PC-9 (cell line): ENCODE measurements at regions not wholly inside any gene's neighbourhood (a gene's known extent, or its start where the extent isn't known, plus 50 kb on each side); places are given as distances from the start of the nearest gene placed in this dataset.

Source experiments
- BruUV-seq: library from RNA; stranded (reverse); fragments of 400-500 nt; replicated peaks from 2 replicates; lab custom pipeline; 2021; lab: Mats Ljungman, UMichigan
- CTCF ChIA-PET: fragments of 300-600 bp; sonication (Branson Sonifier 250); formaldehyde crosslinking; loops from one replicate; lab custom pipeline; 2022; ENCODE audit warnings: antibody characterized with exemption; lab: Charles Lee
- POLR2A ChIA-PET: fragments of 300-600 bp; sonication (Branson Sonifier 250); formaldehyde crosslinking; loops from one replicate; lab custom pipeline; 2022; ENCODE audit warnings: antibody characterized with exemption; ENCODE audit not compliant: unreplicated experiment; lab: Charles Lee
- DNase-seq, 2 experiments: peaks; one replicate each; pipeline versions ENCODE4 v3.0.0 to v3.0.0-alpha.2; 2015 to 2022; ENCODE audit warnings: mixed read lengths in 1 of 2
- H2AFZ ChIP-seq: fragments of 200-600 bp; sonication (generic); 2 replicates; pipeline ENCODE4 v1.8.1; 2017; ENCODE audit warnings: antibody characterized with exemption
- H3F3A ChIP-seq: fragments of 200-600 bp; sonication (generic); 2 replicates; pipeline ENCODE4 v1.8.1; 2017; ENCODE audit warnings: antibody characterized with exemption, mild to moderate bottlenecking, low read depth; ENCODE audit not compliant: insufficient read depth
- H3K27ac ChIP-seq: fragments of 200-600 bp; sonication (generic); 2 replicates; pipeline ENCODE4 v1.6.1; 2016; ENCODE audit warnings: mixed run types
- H3K27me3 ChIP-seq: fragments of 200-600 bp; sonication (generic); 2 replicates; pipeline ENCODE4 v1.6.1; 2016; ENCODE audit warnings: low read depth, mixed run types; ENCODE audit not compliant: insufficient read depth
- H3K36me3 ChIP-seq: fragments of 200-600 bp; sonication (generic); 2 replicates; pipeline ENCODE4 v1.6.1; 2016; ENCODE audit warnings: low read depth, mixed run types
- H3K4me1 ChIP-seq: fragments of 200-600 bp; sonication (generic); replicated peaks from 2 replicates; pipeline ENCODE4 v1.6.1; 2016; ENCODE audit warnings: mixed run types; ENCODE audit not compliant: insufficient read depth
- H3K4me2 ChIP-seq: fragments of 200-600 bp; sonication (generic); 2 replicates; pipeline ENCODE4 v1.6.1; 2017; ENCODE audit warnings: mixed run types
- H3K4me3 ChIP-seq: fragments of 200-600 bp; sonication (generic); 2 replicates; pipeline ENCODE4 v1.6.1; 2016; ENCODE audit warnings: mixed run types
- H3K79me2 ChIP-seq: fragments of 200-600 bp; sonication (generic); 2 replicates; pipeline ENCODE4 v1.6.1; 2017; ENCODE audit warnings: low read depth, mixed run types
- H3K9me2 ChIP-seq: fragments of 200-600 bp; sonication (generic); 2 replicates; pipeline ENCODE4 v1.8.1; 2017; ENCODE audit warnings: mild to moderate bottlenecking; ENCODE audit not compliant: insufficient read depth
- H3K9me3 ChIP-seq: fragments of 200-600 bp; sonication (generic); 2 replicates; pipeline ENCODE4 v1.8.1; 2016; ENCODE audit warnings: low read depth; ENCODE audit not compliant: insufficient read depth
- H4K20me1 ChIP-seq: fragments of 200-600 bp; sonication (generic); 2 replicates; pipeline ENCODE4 v1.8.1; 2017; ENCODE audit not compliant: insufficient read depth
- CTCF ChIP-seq: fragments of 200-600 bp; sonication (generic); conservative IDR thresholded peaks from 2 replicates; pipeline ENCODE4 v1.6.1; 2017; ENCODE audit warnings: mixed run types, antibody characterized with exemption, mild to moderate bottlenecking, moderate library complexity
- EZH2 ChIP-seq: fragments of 200-600 bp; sonication (generic); IDR thresholded peaks from 2 replicates; pipeline ENCODE4 v1.8.0; 2017; ENCODE audit warnings: antibody characterized with exemption, low read depth
- intact Hi-C: fragments of 100-400 bp; cut with micrococcal nuclease; formaldehyde crosslinking; loops from one replicate; pipeline ENCODE4 v1.10.0; 2022; ENCODE audit not compliant: unreplicated experiment

GRCh38 chr16:73879621-73880020 lies 417.0 kb upstream of the PSMD7 start:
- POLR2A ChIA-PET, result no interaction called here
- DNase-seq, result no peak

GRCh38 chr16:73878611-73879010 lies 418.0 kb upstream of the PSMD7 start:
- no peaks in the 10 kb centered on the region for H3K9me3 ChIP-seq
- peaks cover 33% of the 10 kb centered on the region for H3K27me3 ChIP-seq
- intact Hi-C loops, result loop anchor here (1.0 to 10.0 kb wide), 4 partner anchors 314 to 1751 kb away; no protein-coding TSS in a partner anchor
- TF ChIP-seq CTCF (peak; percentile 61), EZH2 (no peak)
- H3F3A ChIP-seq, result no peaks in the 10 kb centered on the region
- BruUV-seq, result no TSS peak
- no peaks in the 10 kb centered on the region for H3K4me1 ChIP-seq
- no peak overlapping the region for H3K4me3 ChIP-seq
- POLR2A ChIA-PET, result no interaction called here
- no peaks in the 10 kb centered on the region for H3K36me3 ChIP-seq
- no peaks in the 10 kb centered on the region for H4K20me1 ChIP-seq
- H2AFZ ChIP-seq, result no peak overlapping the region
- no peak overlapping the region for H3K4me2 ChIP-seq
- H3K9me2 ChIP-seq, result no peaks in the 10 kb centered on the region
- peak; percentile 2 to 38 for DNase-seq
- CTCF ChIA-PET, result interaction anchor here (0.7 kb wide), 2 partner anchors 37 to 678 kb away, joined by 4 to 5 read pairs; no protein-coding TSS in a partner anchor
- H3K27ac ChIP-seq, result no peak overlapping the region
- no peaks in the 10 kb centered on the region for H3K79me2 ChIP-seq

More at GRCh38 chr16:73879621-73880020, 417.0 kb upstream of the PSMD7 start:
- Histone ChIP-seq H3K79me2 (no peaks in the 10 kb centered on the region), H3K36me3 (no peaks in the 10 kb centered on the region), H3F3A (no peaks in the 10 kb centered on the region), H3K9me3 (no peaks in the 10 kb centered on the region), H4K20me1 (no peaks in the 10 kb centered on the region), H3K4me2 (no peak overlapping the region), H2AFZ (no peak overlapping the region), H3K27me3 (peaks cover 37% of the 10 kb centered on the region), H3K9me2 (no peaks in the 10 kb centered on the region), H3K4me3 (no peak overlapping the region), H3K4me1 (no peaks in the 10 kb centered on the region), H3K27ac (no peak overlapping the region)
- TF ChIP-seq EZH2 (no peak), CTCF (no peak)
- CTCF ChIA-PET, result no interaction called here
- intact Hi-C loops, result loop anchor here (5.0 to 10.0 kb wide), 3 partner anchors 315 to 1637 kb away; no protein-coding TSS in a partner anchor
- no TSS peak for BruUV-seq

GRCh38 chr16:73877150-73877549 lies 419.5 kb upstream of the PSMD7 start:
- TF ChIP-seq EZH2 (no peak), CTCF (no peak)
- no TSS peak for BruUV-seq
- Histone ChIP-seq H3K9me3 (no peaks in the 10 kb centered on the region), H3K27ac (no peak overlapping the region), H3K4me3 (no peak overlapping the region), H3K4me2 (no peak overlapping the region), H4K20me1 (no peaks in the 10 kb centered on the region), H3K9me2 (no peaks in the 10 kb centered on the region), H2AFZ (no peak overlapping the region), H3K4me1 (no peaks in the 10 kb centered on the region), H3K27me3 (peaks cover 25% of the 10 kb centered on the region), H3F3A (no peaks in the 10 kb centered on the region), H3K79me2 (no peaks in the 10 kb centered on the region), H3K36me3 (no peaks in the 10 kb centered on the region)
- intact Hi-C loops, result loop anchor here (5.0 to 10.0 kb wide), 3 partner anchors 312 to 1635 kb away; no protein-coding TSS in a partner anchor
- ChIA-PET POLR2A (interaction anchor here (0.5 kb wide), 1 partner anchor 1477 kb away, joined by 9 read pairs; no protein-coding TSS in a partner anchor), CTCF (no interaction called here)
- no peak for DNase-seq
